ENCODE measurements at regions not wholly inside any gene's neighbourhood (a gene's known extent, or its start where the extent isn't known, plus 50 kb on each side); places are given as distances from the start of the nearest gene placed in this dataset.
"Not testable (repeated sequence)": the region's sequence is repeated elsewhere in the genome, so short reads cannot be mapped to it uniquely, and the experiment has no call there.

- Histone ChIP-seq H3K27me3 (replicated peaks) (no peaks in the 10 kb centered on the region), H3K36me3 (replicated peaks) (no peaks in the 10 kb centered on the region), H3K27ac (no peak overlapping the region), H3K4me3 (ENCODE audit: low read depth, low read length) (no peak overlapping the region)
- in situ Hi-C loops (cut with HindIII; ENCODE audit: low pct_ligation_motif_present, low sequenced_read_pairs): no loop called here
- peak; percentile 8 for TF ChIP-seq CTCF (IDR thresholded peaks at IDR 0.05; ENCODE audit: low read depth, low read length, missing control alignments)
- DNase-seq: no peak
Measured at GRCh38 chr7:68725843-68726785, 872.2 kb upstream of the AUTS2 start.

- H3K27ac ChIP-seq; DNase-seq; H3K4me3 ChIP-seq (ENCODE audit: low read depth, low read length); H3K27me3 ChIP-seq (replicated peaks); in situ Hi-C loops (cut with HindIII; ENCODE audit: low pct_ligation_motif_present, low sequenced_read_pairs); H3K36me3 ChIP-seq (replicated peaks): not testable (repeated sequence)
Measured at GRCh38 chr7:68728720-68729119, 869.6 kb upstream of the AUTS2 start.

- Histone ChIP-seq H3K36me3 (replicated peaks) (no peaks in the 10 kb centered on the region), H3K27me3 (replicated peaks) (no peaks in the 10 kb centered on the region), H3K4me3 (ENCODE audit: low read depth, low read length) (no peak overlapping the region), H3K27ac (no peak overlapping the region)
- in situ Hi-C loops (cut with HindIII; ENCODE audit: low pct_ligation_motif_present, low sequenced_read_pairs): no loop called here
- no peak for TF ChIP-seq CTCF (IDR thresholded peaks at IDR 0.05; ENCODE audit: low read depth, low read length, missing control alignments)
- DNase-seq: no peak
Measured at GRCh38 chr7:68729371-68729770, 868.9 kb upstream of the AUTS2 start.

GRCh38 chr7:68730194-68730593 is 868.1 kb upstream of the AUTS2 start:
- in situ Hi-C loops (cut with HindIII; ENCODE audit: low pct_ligation_motif_present, low sequenced_read_pairs): no loop called here
- no peaks in the 10 kb centered on the region for H3K36me3 ChIP-seq (replicated peaks)
- TF ChIP-seq CTCF (IDR thresholded peaks at IDR 0.05; ENCODE audit: low read depth, low read length, missing control alignments): no peak
- H3K27ac ChIP-seq: no peak overlapping the region
- no peak for DNase-seq
- no peak overlapping the region for H3K4me3 ChIP-seq (ENCODE audit: low read depth, low read length)
- H3K27me3 ChIP-seq (replicated peaks): no peaks in the 10 kb centered on the region

- no peak for TF ChIP-seq CTCF (IDR thresholded peaks at IDR 0.05; ENCODE audit: low read depth, low read length, missing control alignments)
- in situ Hi-C loops (cut with HindIII; ENCODE audit: low pct_ligation_motif_present, low sequenced_read_pairs): no loop called here
- H3K36me3 ChIP-seq (replicated peaks): no peaks in the 10 kb centered on the region
- DNase-seq: no peak
- no peak overlapping the region for H3K27ac ChIP-seq
- no peaks in the 10 kb centered on the region for H3K27me3 ChIP-seq (replicated peaks)
- H3K4me3 ChIP-seq (ENCODE audit: low read depth, low read length): no peak overlapping the region
Measured at GRCh38 chr7:68730964-68731363, 867.3 kb upstream of the AUTS2 start.

GRCh38 chr7:68733219-68734153 is 864.8 kb upstream of the AUTS2 start:
- no peak for DNase-seq
- Histone ChIP-seq H3K27me3 (replicated peaks) (no peaks in the 10 kb centered on the region), H3K27ac (no peak overlapping the region), H3K36me3 (replicated peaks) (no peaks in the 10 kb centered on the region), H3K4me3 (ENCODE audit: low read depth, low read length) (no peak overlapping the region)
- in situ Hi-C loops (cut with HindIII; ENCODE audit: low pct_ligation_motif_present, low sequenced_read_pairs): no loop called here
- TF ChIP-seq CTCF (IDR thresholded peaks at IDR 0.05; ENCODE audit: low read depth, low read length, missing control alignments): no peak
